ENCODE measurements at regions not wholly inside any gene's neighbourhood (a gene's known extent, or its start where the extent isn't known, plus 50 kb on each side); places are given as distances from the start of the nearest gene placed in this dataset.

- peak overlapping the region; percentile 30; the same call in 1 of the 2 replicates for H2AFZ ChIP-seq (ENCODE audit: low read length)
- FAIRE-seq = no peak
- 85% methylated on average over 7 of the region's 7 CpGs; no CpG with 5 or more reads in 1 of the 2 experiments for WGBS, 2 experiments (ENCODE audit: extremely low coverage in 1 of 2, insufficient coverage in 1 of 2, insufficient read length in 1 of 2, insufficient replicate concordance in 2 of 2, low coverage in 1 of 2, low lambda C conversion rate in 2 of 2, missing lambda C conversion rate in 1 of 2)
- TF ChIP-seq TEAD4 (IDR thresholded peaks at IDR 0.05; ENCODE audit: low read depth, low read length) (no peak), RXRA (IDR thresholded peaks at IDR 0.05; ENCODE audit: insufficient read depth, low read depth, low read length) (no peak), EP300 (IDR thresholded peaks at IDR 0.05; ENCODE audit: borderline replicate concordance in 1 of 2, low read depth in 2 of 2, low read length in 2 of 2) (no peak), YY1 (IDR thresholded peaks at IDR 0.05; ENCODE audit: low read depth, low read length) (no peak), SP1 (IDR thresholded peaks at IDR 0.05; ENCODE audit: low read depth, low read length) (no peak), ATF3 (IDR thresholded peaks at IDR 0.05; ENCODE audit: insufficient read depth, low read depth, low read length) (no peak), JUN (IDR thresholded peaks at IDR 0.05; ENCODE audit: low read depth, low read length) (no peak), ZNF274 (IDR thresholded peaks at IDR 0.05; ENCODE audit: borderline replicate concordance, extremely low read depth, low read length) (no peak), CBX5 (IDR thresholded peaks at IDR 0.05; ENCODE audit: low read depth, low read length) (no peak), RNF2 (IDR thresholded peaks at IDR 0.05; ENCODE audit: borderline replicate concordance, low read depth, low read length, missing control alignments, poor library complexity, severe bottlenecking) (no peak), GABPA (IDR thresholded peaks at IDR 0.05; ENCODE audit: borderline replicate concordance, insufficient read depth, low read length) (no peak)
- TF ChIP-seq, protein P1, sequence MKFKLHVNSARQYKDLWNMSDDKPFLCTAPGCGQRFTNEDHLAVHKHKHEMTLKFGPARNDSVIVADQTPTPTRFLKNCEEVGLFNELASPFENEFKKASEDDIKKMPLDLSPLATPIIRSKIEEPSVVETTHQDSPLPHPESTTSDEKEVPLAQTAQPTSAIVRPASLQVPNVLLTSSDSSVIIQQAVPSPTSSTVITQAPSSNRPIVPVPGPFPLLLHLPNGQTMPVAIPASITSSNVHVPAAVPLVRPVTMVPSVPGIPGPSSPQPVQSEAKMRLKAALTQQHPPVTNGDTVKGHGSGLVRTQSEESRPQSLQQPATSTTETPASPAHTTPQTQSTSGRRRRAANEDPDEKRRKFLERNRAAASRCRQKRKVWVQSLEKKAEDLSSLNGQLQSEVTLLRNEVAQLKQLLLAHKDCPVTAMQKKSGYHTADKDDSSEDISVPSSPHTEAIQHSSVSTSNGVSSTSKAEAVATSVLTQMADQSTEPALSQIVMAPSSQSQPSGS (IDR thresholded peaks at IDR 0.05; ENCODE audit: low read length) = no peak
Measured at GRCh38 chr10:76766682-76767081, 870.9 kb downstream of the KCNMA1 start.

More at GRCh38 chr10:76766682-76767081, 870.9 kb downstream of the KCNMA1 start:
- H3K56ac ChIP-seq (replicated peaks; ENCODE audit: insufficient read length, low read depth, low read length) = no peak overlapping the region
- no peaks in the 10 kb centered on the region for H3K79me2 ChIP-seq (ENCODE audit: control insufficient read depth in 1 of 2, insufficient read depth in 2 of 2, low read length in 2 of 2)
- H2BK20ac ChIP-seq (ENCODE audit: low read length) = no peak overlapping the region
- H3K4me2 ChIP-seq (ENCODE audit: insufficient read depth in 1 of 2, low read depth in 2 of 2, low read length in 2 of 2) = no peak overlapping the region
- H3K9me3 ChIP-seq (ENCODE audit: insufficient read depth in 2 of 2, low read depth in 1 of 2, low read length in 1 of 2) = no peaks in the 10 kb centered on the region; a peak in 1 of 4 replicates
- no peaks in the 10 kb centered on the region for H3K36me3 ChIP-seq (ENCODE audit: control insufficient read depth in 2 of 4, insufficient read depth in 4 of 4, low read length in 3 of 4)
- H3K79me1 ChIP-seq (ENCODE audit: low read depth, low read length) = no peaks in the 10 kb centered on the region
- no peak overlapping the region for H3K27ac ChIP-seq (ENCODE audit: low read depth, low read length)
- H4K91ac ChIP-seq (replicated peaks; ENCODE audit: insufficient read length, low read length) = no peak overlapping the region
- no peak overlapping the region for H2BK120ac ChIP-seq (replicated peaks; ENCODE audit: low read depth, low read length)
- H4K5ac ChIP-seq (ENCODE audit: insufficient read length, low read depth, low read length) = no peak overlapping the region
- no peak overlapping the region for H3K18ac ChIP-seq (ENCODE audit: extremely low read depth, low read length)
- H3K9ac ChIP-seq (replicated peaks in 1 of 4; ENCODE audit: extremely low read depth in 1 of 4, low read depth in 3 of 4, low read length in 3 of 4) = no peak overlapping the region
- no peaks in the 10 kb centered on the region for H3K4me1 ChIP-seq (replicated peaks in 1 of 4; ENCODE audit: control insufficient read depth in 3 of 4, insufficient read depth in 4 of 4, low read length in 3 of 4)
- H2BK5ac ChIP-seq (ENCODE audit: low read depth, low read length) = no peak overlapping the region
- ChIA-PET CTCF (ENCODE audit: partially characterized antibody) (no interaction called here), POLR2A (ENCODE audit: partially characterized antibody) (no interaction called here)
- no peak overlapping the region for H2BK15ac ChIP-seq (ENCODE audit: low read length)
- no peaks in the 10 kb centered on the region for H4K20me1 ChIP-seq (replicated peaks in 1 of 2; ENCODE audit: control insufficient read depth in 1 of 2, insufficient read depth in 2 of 2, low read length in 2 of 2)
- H4K8ac ChIP-seq (ENCODE audit: extremely low read depth, insufficient read depth, low read length) = no peak overlapping the region
- H3K4me3 ChIP-seq (ENCODE audit: extremely low read depth in 1 of 4, insufficient read depth in 2 of 4, low read depth in 3 of 4, low read length in 4 of 4) = no peak overlapping the region
- H3K14ac ChIP-seq (ENCODE audit: insufficient read length) = no peak overlapping the region
- H2BK12ac ChIP-seq (ENCODE audit: low read depth, low read length) = no peak overlapping the region
- no peak overlapping the region for H2AK5ac ChIP-seq (ENCODE audit: low read depth, low read length)
- H3K4ac ChIP-seq (replicated peaks; ENCODE audit: insufficient read length, low read depth, low read length) = no peak overlapping the region
- H3K23ac ChIP-seq (ENCODE audit: insufficient read length) = no peak overlapping the region
- H3K27me3 ChIP-seq (replicated peaks in 1 of 4; ENCODE audit: control insufficient read depth in 3 of 4, extremely low read depth in 1 of 4, insufficient read depth in 3 of 4, low read length in 3 of 4) = no peaks in the 10 kb centered on the region
- no peaks in the 10 kb centered on the region for H3K23me2 ChIP-seq (ENCODE audit: low read depth, low read length)
- no peak for DNase-seq (ENCODE audit: low read depth in 1 of 2, low spot score in 2 of 2)
